ENCODE measurements at regions not wholly inside any gene's neighbourhood (a gene's known extent, or its start where the extent isn't known, plus 50 kb on each side); places are given as distances from the start of the nearest gene placed in this dataset.
"Not testable (repeated sequence)": the region's sequence is repeated elsewhere in the genome, so short reads cannot be mapped to it uniquely, and the experiment has no call there.

- no peak overlapping the region for H3K27ac ChIP-seq
- ATAC-seq = no peak
- no peaks in the 10 kb centered on the region for H3K9me3 ChIP-seq
- no peaks in the 10 kb centered on the region for H3K36me3 ChIP-seq
- no peak for TF ChIP-seq POLR2AphosphoS5 (IDR thresholded peaks at IDR 0.05)
- no peak for TF ChIP-seq EP300 (IDR thresholded peaks at IDR 0.05)
- TF ChIP-seq POLR2A (IDR thresholded peaks at IDR 0.05) = no peak
- no peak for TF ChIP-seq CTCF (IDR thresholded peaks at IDR 0.05)
- 50 to 62% methylated on average over 2 of the region's 2 CpGs for WGBS, 2 donors (ENCODE audit: low coverage in 1 of 2)
- no peak overlapping the region for H3K4me3 ChIP-seq
- no peaks in the 10 kb centered on the region for H3K4me1 ChIP-seq
- H3K27me3 ChIP-seq = no peaks in the 10 kb centered on the region
These were observed 228.9 kb downstream of the LHFPL1 start for GRCh38 chrX:112450810-112451209.

GRCh38 chrX:112440277-112440676 is 239.5 kb downstream of the LHFPL1 start:
- H3K4me3 ChIP-seq = no peak overlapping the region
- no peaks in the 10 kb centered on the region for H3K9me3 ChIP-seq
- H3K27ac ChIP-seq = no peak overlapping the region
- no peak for ATAC-seq
- no peaks in the 10 kb centered on the region for H3K4me1 ChIP-seq
- WGBS, 2 donors (ENCODE audit: low coverage in 1 of 2) = no CpG with 5 or more reads among the region's 2 CpGs
- H3K27me3 ChIP-seq = no peaks in the 10 kb centered on the region
- no peaks in the 10 kb centered on the region for H3K36me3 ChIP-seq
- TF ChIP-seq POLR2A (IDR thresholded peaks at IDR 0.05) (no peak), CTCF (IDR thresholded peaks at IDR 0.05) (no peak), POLR2AphosphoS5 (IDR thresholded peaks at IDR 0.05) (no peak), EP300 (IDR thresholded peaks at IDR 0.05) (no peak)

- no peaks in the 10 kb centered on the region for H3K27me3 ChIP-seq
- TF ChIP-seq POLR2A (IDR thresholded peaks at IDR 0.05) = no peak
- no peak for TF ChIP-seq CTCF (IDR thresholded peaks at IDR 0.05)
- TF ChIP-seq POLR2AphosphoS5 (IDR thresholded peaks at IDR 0.05) = no peak
- no peak for TF ChIP-seq EP300 (IDR thresholded peaks at IDR 0.05)
- no peaks in the 10 kb centered on the region for H3K36me3 ChIP-seq
- no peaks in the 10 kb centered on the region for H3K4me1 ChIP-seq
- no peaks in the 10 kb centered on the region for H3K9me3 ChIP-seq
- no peak for ATAC-seq
- H3K27ac ChIP-seq = no peak overlapping the region
- no peak overlapping the region for H3K4me3 ChIP-seq
- WGBS, 2 donors (ENCODE audit: low coverage in 1 of 2) = 75 to 92% methylated on average over 1 of the region's 1 CpG
These were observed 255.6 kb downstream of the LHFPL1 start for GRCh38 chrX:112424166-112424565.

GRCh38 chrX:112391313-112391712 is 288.4 kb downstream of the LHFPL1 start:
- Histone ChIP-seq H3K36me3 (no peaks in the 10 kb centered on the region), H3K9me3 (no peaks in the 10 kb centered on the region), H3K27ac (no peak overlapping the region), H3K4me1 (no peaks in the 10 kb centered on the region), H3K4me3 (no peak overlapping the region), H3K27me3 (no peaks in the 10 kb centered on the region)
- no peak for TF ChIP-seq POLR2AphosphoS5 (IDR thresholded peaks at IDR 0.05)
- TF ChIP-seq CTCF (IDR thresholded peaks at IDR 0.05) = no peak
- TF ChIP-seq POLR2A (IDR thresholded peaks at IDR 0.05) = no peak
- no peak for TF ChIP-seq EP300 (IDR thresholded peaks at IDR 0.05)
- WGBS, 2 donors (ENCODE audit: low coverage in 1 of 2) = 36% methylated on average over 2 of the region's 3 CpGs; no CpG with 5 or more reads in 1 of the 2 donors
- no peak for ATAC-seq

- H3K4me3 ChIP-seq, H3K36me3 ChIP-seq, H3K9me3 ChIP-seq, H3K4me1 ChIP-seq, H3K27ac ChIP-seq, H3K27me3 ChIP-seq: not testable (repeated sequence)
- peak; percentile 53 for ATAC-seq
- 56 to 57% methylated on average over 5 to 7 of the region's 8 CpGs for WGBS, 2 donors (ENCODE audit: low coverage in 1 of 2)
These were observed 298.0 kb downstream of the LHFPL1 start for GRCh38 chrX:112381649-112382298.

Measured in gastroesophageal sphincter (tissue), 4 donors.